T47D (cell line): ENCODE measurements at regions not wholly inside any gene's neighbourhood (a gene's known extent, or its start where the extent isn't known, plus 50 kb on each side); places are given as distances from the start of the nearest gene placed in this dataset.
"Not testable (repeated sequence)": the region's sequence is repeated elsewhere in the genome, so short reads cannot be mapped to it uniquely, and the experiment has no call there.

ENCODE experiments used
- DNase-seq, 2 experiments: peaks; one replicate each; pipeline versions ENCODE4 v3.0.0 to v3.0.0-alpha.2; 2011 to 2012; ENCODE audit warnings: low read depth in 1 of 2, low spot score in 1 of 2
- JUND ChIP-seq: IDR thresholded peaks from 2 replicates; pipeline ENCODE4 v1.6.1; 2012; ENCODE audit warnings: low read depth
- in situ Hi-C: cut with HindIII; loops from 2 replicates; pipeline ENCODE4 v1.10.0; 2016; ENCODE audit warnings: low sequenced_read_pairs, low pct_unique_long_range_greater_than_20kb

DNA sequence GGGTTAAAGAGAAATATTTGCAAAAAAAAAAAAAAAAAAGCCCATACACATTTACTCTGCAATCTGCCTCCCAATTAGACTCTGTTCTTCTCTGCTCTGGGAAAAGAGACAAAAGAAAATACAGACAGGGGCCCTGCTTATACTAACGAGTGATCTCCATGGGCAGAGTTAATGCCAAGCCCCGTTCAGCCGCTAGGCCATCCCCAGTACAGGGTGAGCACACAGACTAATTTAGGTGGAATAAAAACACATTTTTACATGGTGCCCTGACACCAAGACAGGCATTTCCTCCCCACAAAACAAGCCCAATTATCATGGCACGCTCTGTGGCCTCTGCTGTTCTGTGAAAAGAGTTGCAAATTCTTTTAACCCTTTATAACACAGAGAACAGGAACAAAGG, 356.3 kb upstream of the C16orf82 start:
- TF ChIP-seq JUND = no peak
- DNase-seq = no peak
- in situ Hi-C loops = no loop called here

- in situ Hi-C loops = no loop called here
- TF ChIP-seq JUND = no peak
- DNase-seq = no peak
Observed at GRCh38 chr16:26712876-26713275, 353.9 kb upstream of the C16orf82 start.

- no peak for TF ChIP-seq JUND
- in situ Hi-C loops = no loop called here
- no peak for DNase-seq
Observed at GRCh38 chr16:26715969-26716368, 350.8 kb upstream of the C16orf82 start.

DNA sequence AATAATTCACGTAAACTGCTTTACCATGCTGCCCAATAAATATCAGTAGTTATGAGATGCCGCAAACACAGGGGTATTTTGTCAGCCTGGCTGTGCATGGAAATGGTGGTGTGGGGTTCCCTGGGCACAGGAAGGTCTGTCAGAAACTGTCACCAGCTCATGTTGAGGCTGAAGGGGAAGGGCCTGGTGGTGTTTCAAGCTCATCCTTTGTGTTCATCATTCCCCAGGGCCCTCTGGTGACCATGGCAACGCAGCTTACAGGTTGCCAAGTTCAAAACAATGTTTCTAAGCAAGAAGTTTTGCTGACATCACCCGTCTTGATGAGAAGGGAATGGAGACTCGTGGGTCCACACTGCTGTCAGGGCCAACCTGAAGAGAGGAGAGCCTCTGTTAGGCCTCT, 348.9 kb upstream of the C16orf82 start:
- TF ChIP-seq JUND = no peak
- DNase-seq = no peak
- in situ Hi-C loops = no loop called here

DNA sequence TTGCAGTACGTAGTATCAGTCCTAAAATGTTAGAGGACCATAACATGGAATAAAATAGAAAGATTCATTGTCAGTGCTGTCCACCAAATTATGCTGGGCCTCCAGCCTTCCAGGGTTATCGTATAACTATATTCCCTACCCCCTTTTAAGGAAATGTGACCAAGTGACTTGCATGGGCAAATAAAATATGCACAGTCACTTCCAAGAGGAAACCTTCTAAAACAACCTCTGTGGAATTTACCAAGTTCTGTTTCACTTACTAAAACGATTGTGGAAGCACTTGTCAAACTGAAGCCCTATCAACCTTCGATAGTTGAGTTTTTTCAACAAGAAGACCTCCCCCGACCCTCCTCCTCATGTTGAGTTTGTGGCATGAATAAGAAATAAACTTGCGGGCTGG, 345.4 kb upstream of the C16orf82 start:
- in situ Hi-C loops = no loop called here
- no peak for DNase-seq
- TF ChIP-seq JUND = no peak

GRCh38 chr16:26721957-26722356, 344.8 kb upstream of the C16orf82 start:
- DNase-seq, in situ Hi-C loops: not testable (repeated sequence)

- DNase-seq = no peak
- TF ChIP-seq JUND = no peak
- in situ Hi-C loops = no loop called here
Observed at GRCh38 chr16:26724189-26724588, 342.5 kb upstream of the C16orf82 start.

GRCh38 chr16:26727848-26728247, 338.9 kb upstream of the C16orf82 start:
- DNase-seq = no peak
- in situ Hi-C loops = no loop called here
- TF ChIP-seq JUND = no peak

GRCh38 chr16:26729951-26730541, 336.7 kb upstream of the C16orf82 start:
- DNase-seq = no peak
- in situ Hi-C loops = no loop called here
- no peak for TF ChIP-seq JUND

- TF ChIP-seq JUND = no peak
- no peak for DNase-seq
Observed at GRCh38 chr16:26731729-26732128, 335.0 kb upstream of the C16orf82 start.

GRCh38 chr16:26733710-26734109, 333.0 kb upstream of the C16orf82 start:
- no peak for TF ChIP-seq JUND
- DNase-seq = no peak
- in situ Hi-C loops = no loop called here

More at GRCh38 chr16:26731729-26732128, 335.0 kb upstream of the C16orf82 start:
- in situ Hi-C loops = no loop called here

- TF ChIP-seq JUND = no peak
- no peak for DNase-seq
- in situ Hi-C loops = no loop called here
Observed at GRCh38 chr16:26735521-26735920, 331.2 kb upstream of the C16orf82 start.

DNA sequence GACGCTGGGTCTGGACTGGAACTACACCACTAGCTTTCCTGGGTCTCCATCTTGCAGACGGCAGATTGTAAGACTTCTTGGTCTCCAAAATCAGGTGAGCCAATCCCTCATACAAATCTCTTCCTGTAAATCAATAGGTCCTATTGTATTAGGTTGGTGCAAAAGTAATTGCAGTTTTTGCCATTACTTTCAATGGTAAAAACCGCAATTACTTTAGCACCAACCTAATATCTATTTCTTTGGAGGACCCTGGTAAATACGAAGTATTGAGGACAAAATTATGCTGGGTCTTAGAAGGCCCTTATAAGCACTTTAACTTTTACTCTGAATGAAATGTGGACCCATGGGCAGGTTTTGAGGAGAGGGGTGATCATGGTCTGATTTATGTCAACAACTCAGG, 330.6 kb upstream of the C16orf82 start:
- in situ Hi-C loops = no loop called here
- TF ChIP-seq JUND = no peak
- no peak for DNase-seq

DNA sequence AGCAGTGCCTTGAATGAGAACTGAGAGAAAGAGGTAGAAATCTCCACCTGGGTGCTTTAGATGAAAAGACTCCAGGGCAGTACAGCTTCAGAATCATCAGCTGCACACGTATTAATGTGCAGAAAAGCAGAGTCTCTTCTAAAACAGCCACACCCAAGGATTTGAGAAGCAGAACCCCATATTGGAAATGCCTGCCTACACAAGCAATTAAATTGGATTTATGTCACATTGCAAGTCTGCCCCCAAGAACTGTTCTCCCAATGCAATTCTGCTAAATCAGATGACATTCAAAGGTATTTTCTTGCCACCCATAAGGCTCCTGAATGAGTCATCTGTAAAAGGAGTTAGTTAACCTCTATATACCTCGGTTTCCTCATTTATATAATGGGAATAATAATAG, 326.0 kb upstream of the C16orf82 start:
- in situ Hi-C loops = no loop called here
- no peak for DNase-seq
- no peak for TF ChIP-seq JUND
